Myocyte (in vitro differentiated cells): ENCODE measurements at regions not wholly inside any gene's neighbourhood (a gene's known extent, or its start where the extent isn't known, plus 50 kb on each side); places are given as distances from the start of the nearest gene placed in this dataset.
A peak's percentile ranks its signal among the peaks of the same experiment; 100 is the strongest.

Source experiments
- DNase-seq: peaks from one replicate; pipeline ENCODE4 v3.0.0-alpha.2; 2012; ENCODE audit warnings: low read depth

GRCh38 chr5:89098199-89098756 lies 215.3 kb upstream of the MEF2C start:
- DNase-seq, result no peak

- DNase-seq, result no peak
Measured at GRCh38 chr5:89097103-89097502, 214.1 kb upstream of the MEF2C start.

- peak; percentile 21 for DNase-seq
Measured at GRCh38 chr5:89095341-89095740, 212.4 kb upstream of the MEF2C start.

- no peak for DNase-seq
Measured at GRCh38 chr5:89090037-89090436, 207.1 kb upstream of the MEF2C start.

GRCh38 chr5:89087551-89088318 lies 204.8 kb upstream of the MEF2C start:
- peak; percentile 53 for DNase-seq

GRCh38 chr5:89087128-89087527 lies 204.1 kb upstream of the MEF2C start:
- DNase-seq, result no peak

- no peak for DNase-seq
Measured at GRCh38 chr5:89086390-89087086, 203.6 kb upstream of the MEF2C start.

GRCh38 chr5:89083791-89084190 lies 200.8 kb upstream of the MEF2C start:
- peak; percentile 9 for DNase-seq

GRCh38 chr5:89081360-89081759 lies 198.4 kb upstream of the MEF2C start:
- no peak for DNase-seq

- no peak for DNase-seq
Measured at GRCh38 chr5:89080467-89081116, 197.6 kb upstream of the MEF2C start.

GRCh38 chr5:89072842-89073672 lies 190.1 kb upstream of the MEF2C start:
- DNase-seq, result peak; percentile 62

GRCh38 chr5:89071941-89072331 lies 189.0 kb upstream of the MEF2C start:
- peak; percentile 31 for DNase-seq

- DNase-seq, result no peak
Measured at GRCh38 chr5:89071101-89071940, 188.3 kb upstream of the MEF2C start.

GRCh38 chr5:89069591-89069990 lies 186.6 kb upstream of the MEF2C start:
- peak; percentile 93 for DNase-seq

GRCh38 chr5:89067362-89067761 lies 184.4 kb upstream of the MEF2C start:
- no peak for DNase-seq

- DNase-seq, result no peak
Measured at GRCh38 chr5:89065919-89066318, 182.9 kb upstream of the MEF2C start.

- DNase-seq, result no peak
Measured at GRCh38 chr5:89064736-89065135, 181.8 kb upstream of the MEF2C start.

- DNase-seq, result no peak
Measured at GRCh38 chr5:89064054-89064453, 181.1 kb upstream of the MEF2C start.

GRCh38 chr5:89060768-89061167 lies 177.8 kb upstream of the MEF2C start:
- no peak for DNase-seq

GRCh38 chr5:89059274-89059673 lies 176.3 kb upstream of the MEF2C start:
- no peak for DNase-seq
